Right cardiac atrium (tissue), 5 donors: ENCODE measurements at regions not wholly inside any gene's neighbourhood (a gene's known extent, or its start where the extent isn't known, plus 50 kb on each side); places are given as distances from the start of the nearest gene placed in this dataset.

Source experiments
- ATAC-seq, 2 donors: fragments of 200-7000 bp; cut with Tn5 transposase; one replicate each; pipeline versions ENCODE4 v1.8.0 to v1.9.1; 2020; ENCODE audit warnings: moderate library complexity in 2 of 2, mild to moderate bottlenecking in 1 of 2
- DNase-seq, 3 donors: peaks; one replicate each; pipeline ENCODE4 v3.0.0-alpha.2; 2020
- H3K27ac ChIP-seq: one replicate; pipeline ENCODE4 v1.5.1; 2013; ENCODE audit warnings: mild to moderate bottlenecking, low read length, control low read depth, moderate library complexity
- H3K27me3 ChIP-seq: one replicate; pipeline ENCODE4 v1.6.1; 2013; ENCODE audit not compliant: control insufficient read depth, insufficient read depth
- H3K4me1 ChIP-seq: one replicate; pipeline ENCODE4 v1.6.1; 2013; ENCODE audit warnings: low read length; ENCODE audit not compliant: control insufficient read depth, insufficient read depth
- H3K4me3 ChIP-seq: one replicate; pipeline ENCODE4 v1.5.1; 2013; ENCODE audit warnings: low read length, control low read depth
- H3K9me3 ChIP-seq: one replicate; pipeline ENCODE4 v1.6.1; 2013; ENCODE audit warnings: low read length; ENCODE audit not compliant: control insufficient read depth
- WGBS: extraction: QIAGEN DNeasy Blood & Tissue Kit; methylation state at CpG from one replicate; pipeline ENCODE4 v1.1.7; 2013; 5-methylcytosine and 5-hydroxymethylcytosine counted together
- intact Hi-C, 4 donors: fragments of 100-400 bp; cut with DNase I; formaldehyde crosslinking; loops; one replicate each; pipeline versions ENCODE4 v1.11.0 to v1.14.0; 2022 to 2023
- donor health status: healthy with polysubstance abuse.
- donor health status: DM: no; HTN: yes; CAD: no.
- donor health status: DM: no; HTN: no; CAD: no.
- donor health status: DM: no; HTN: yes; CAD: no; lungs with severe emphysema.
- donor health status: DM: yes; HTN: yes; CAD: no.

- Histone ChIP-seq H3K27me3 (no peaks in the 10 kb centered on the region), H3K9me3 (no peaks in the 10 kb centered on the region), H3K27ac (no peak overlapping the region), H3K4me1 (peaks cover 2% of the 10 kb centered on the region), H3K4me3 (no peak overlapping the region)
- intact Hi-C loops, result no loop called here
- peak; percentile 22 to 64 (median 55) for DNase-seq
- peak; percentile 68 to 79 for ATAC-seq
- WGBS, result 49% methylated on average over 7 of the region's 7 CpGs
These were observed 206.2 kb upstream of the MYLIP start for GRCh38 chr6:15922510-15923250.

- ATAC-seq (no peak), DNase-seq (no peak)
- 96% methylated on average over 2 of the region's 2 CpGs for WGBS
- H3K27ac ChIP-seq, result no peak overlapping the region
- H3K4me1 ChIP-seq, result peaks cover under 1% of the 10 kb centered on the region
- H3K9me3 ChIP-seq, result no peaks in the 10 kb centered on the region
- intact Hi-C loops, result no loop called here
- H3K4me3 ChIP-seq, result no peak overlapping the region
- H3K27me3 ChIP-seq, result no peaks in the 10 kb centered on the region
These were observed 207.6 kb upstream of the MYLIP start for GRCh38 chr6:15921243-15921642.

GRCh38 chr6:15916581-15916980, 212.3 kb upstream of the MYLIP start:
- WGBS, result 90% methylated on average over 3 of the region's 3 CpGs
- H3K27ac ChIP-seq, result no peak overlapping the region
- intact Hi-C loops, result no loop called here

GRCh38 chr6:15915508-15916178, 213.2 kb upstream of the MYLIP start:
- no peaks in the 10 kb centered on the region for H3K27me3 ChIP-seq
- WGBS, result 76% methylated on average over 8 of the region's 8 CpGs
- no peak for DNase-seq
- no peak overlapping the region for H3K4me3 ChIP-seq
- peak; percentile 40 to 85 for ATAC-seq
- peaks cover 3% of the 10 kb centered on the region for H3K4me1 ChIP-seq
- H3K9me3 ChIP-seq, result no peaks in the 10 kb centered on the region
- intact Hi-C loops, result no loop called here
- H3K27ac ChIP-seq, result no peak overlapping the region

More at GRCh38 chr6:15916581-15916980, 212.3 kb upstream of the MYLIP start:
- peak in 1 of 2 donors; percentile 25 for ATAC-seq
- no peak overlapping the region for H3K4me3 ChIP-seq
- no peak for DNase-seq
- peaks cover 3% of the 10 kb centered on the region for H3K4me1 ChIP-seq
- H3K9me3 ChIP-seq, result no peaks in the 10 kb centered on the region
- no peaks in the 10 kb centered on the region for H3K27me3 ChIP-seq

- no peaks in the 10 kb centered on the region for H3K27me3 ChIP-seq
- H3K9me3 ChIP-seq, result no peaks in the 10 kb centered on the region
- peaks cover 3% of the 10 kb centered on the region for H3K4me1 ChIP-seq
- intact Hi-C loops, result no loop called here
- DNase-seq, result no peak
- ATAC-seq, result no peak
- 89% methylated on average over 2 of the region's 2 CpGs for WGBS
- no peak overlapping the region for H3K27ac ChIP-seq
- H3K4me3 ChIP-seq, result no peak overlapping the region
These were observed 214.3 kb upstream of the MYLIP start for GRCh38 chr6:15914553-15914952.

GRCh38 chr6:15913573-15913972, 215.3 kb upstream of the MYLIP start:
- no peak for ATAC-seq
- 100% methylated on average over 2 of the region's 2 CpGs for whole genome bisulfite sequencing
- H3K9me3 ChIP-seq, result no peaks in the 10 kb centered on the region

GRCh38 chr6:15912505-15913400, 216.1 kb upstream of the MYLIP start:
- 92% methylated on average over 9 of the region's 9 CpGs for WGBS
- H3K4me3 ChIP-seq, result no peak overlapping the region
- H3K4me1 ChIP-seq, result peaks cover 3% of the 10 kb centered on the region
- H3K27me3 ChIP-seq, result no peaks in the 10 kb centered on the region
- H3K27ac ChIP-seq, result no peak overlapping the region
- intact Hi-C loops, result no loop called here
- no peaks in the 10 kb centered on the region for H3K9me3 ChIP-seq
- ATAC-seq, result no peak
- DNase-seq, result no peak

More at GRCh38 chr6:15913573-15913972, 215.3 kb upstream of the MYLIP start:
- H3K27me3 ChIP-seq, result no peaks in the 10 kb centered on the region
- no peak overlapping the region for H3K4me3 ChIP-seq
- intact Hi-C loops, result no loop called here
- peaks cover 3% of the 10 kb centered on the region for H3K4me1 ChIP-seq
- DNase-seq, result no peak
- no peak overlapping the region for H3K27ac ChIP-seq

- Histone ChIP-seq H3K4me1 (peaks cover 3% of the 10 kb centered on the region), H3K4me3 (no peak overlapping the region), H3K9me3 (no peaks in the 10 kb centered on the region), H3K27me3 (no peaks in the 10 kb centered on the region), H3K27ac (no peak overlapping the region)
- intact Hi-C loops, result no loop called here
- WGBS, result 79% methylated on average over 6 of the region's 6 CpGs
- ATAC-seq (peak; percentile 25 to 65), DNase-seq (peak in 1 of 3 donors; percentile 49)
These were observed 217.0 kb upstream of the MYLIP start for GRCh38 chr6:15911753-15912504.

GRCh38 chr6:15909290-15910070, 219.4 kb upstream of the MYLIP start:
- Histone ChIP-seq H3K27me3 (no peaks in the 10 kb centered on the region), H3K4me1 (peaks cover 3% of the 10 kb centered on the region), H3K4me3 (no peak overlapping the region), H3K27ac (no peak overlapping the region), H3K9me3 (no peaks in the 10 kb centered on the region)
- 82% methylated on average over 10 of the region's 10 CpGs for WGBS
- ATAC-seq, result no peak
- intact Hi-C loops, result no loop called here
- no peak for DNase-seq

GRCh38 chr6:15908871-15909270, 220.0 kb upstream of the MYLIP start:
- Histone ChIP-seq H3K4me3 (no peak overlapping the region), H3K27me3 (no peaks in the 10 kb centered on the region), H3K27ac (no peak overlapping the region), H3K9me3 (no peaks in the 10 kb centered on the region), H3K4me1 (peaks cover 3% of the 10 kb centered on the region)
- WGBS, result 89% methylated on average over 5 of the region's 5 CpGs
- DNase-seq (no peak), ATAC-seq (no peak)
- intact Hi-C loops, result no loop called here
